ENCODE measurements at regions not wholly inside any gene's neighbourhood (a gene's known extent, or its start where the extent isn't known, plus 50 kb on each side); places are given as distances from the start of the nearest gene placed in this dataset.
"Not testable (repeated sequence)": the region's sequence is repeated elsewhere in the genome, so short reads cannot be mapped to it uniquely, and the experiment has no call there.

DNA sequence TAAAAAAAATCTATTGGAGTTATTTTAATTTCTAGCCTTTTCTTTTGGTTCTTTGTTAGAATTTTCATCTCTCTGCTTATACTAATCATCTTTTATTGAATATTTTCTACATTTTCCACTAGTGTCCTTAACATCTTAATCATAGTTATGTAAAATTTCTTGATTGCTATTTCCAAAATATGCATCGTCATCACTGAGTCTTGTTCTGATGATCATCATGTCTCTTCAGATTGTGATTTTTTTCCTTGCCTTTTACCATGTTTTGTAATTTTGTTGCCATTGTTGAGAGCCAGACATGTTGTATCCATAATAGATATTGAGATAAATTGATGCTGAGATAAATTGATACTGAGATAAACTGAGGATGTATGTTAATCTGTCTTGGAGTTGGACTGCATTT, 919.1 kb upstream of the FOXG1 start:
- TF ChIP-seq, protein P1, sequence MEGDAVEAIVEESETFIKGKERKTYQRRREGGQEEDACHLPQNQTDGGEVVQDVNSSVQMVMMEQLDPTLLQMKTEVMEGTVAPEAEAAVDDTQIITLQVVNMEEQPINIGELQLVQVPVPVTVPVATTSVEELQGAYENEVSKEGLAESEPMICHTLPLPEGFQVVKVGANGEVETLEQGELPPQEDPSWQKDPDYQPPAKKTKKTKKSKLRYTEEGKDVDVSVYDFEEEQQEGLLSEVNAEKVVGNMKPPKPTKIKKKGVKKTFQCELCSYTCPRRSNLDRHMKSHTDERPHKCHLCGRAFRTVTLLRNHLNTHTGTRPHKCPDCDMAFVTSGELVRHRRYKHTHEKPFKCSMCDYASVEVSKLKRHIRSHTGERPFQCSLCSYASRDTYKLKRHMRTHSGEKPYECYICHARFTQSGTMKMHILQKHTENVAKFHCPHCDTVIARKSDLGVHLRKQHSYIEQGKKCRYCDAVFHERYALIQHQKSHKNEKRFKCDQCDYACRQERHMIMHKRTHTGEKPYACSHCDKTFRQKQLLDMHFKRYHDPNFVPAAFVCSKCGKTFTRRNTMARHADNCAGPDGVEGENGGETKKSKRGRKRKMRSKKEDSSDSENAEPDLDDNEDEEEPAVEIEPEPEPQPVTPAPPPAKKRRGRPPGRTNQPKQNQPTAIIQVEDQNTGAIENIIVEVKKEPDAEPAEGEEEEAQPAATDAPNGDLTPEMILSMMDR (IDR thresholded peaks at IDR 0.05) = not testable (repeated sequence)
- TF ChIP-seq POLR2A (IDR thresholded peaks at IDR 0.05) = not testable (repeated sequence)

Data from gastroesophageal sphincter (tissue), 3 donors.